Endothelial cell of umbilical vein (primary cell): ENCODE measurements at regions not wholly inside any gene's neighbourhood (a gene's known extent, or its start where the extent isn't known, plus 50 kb on each side); places are given as distances from the start of the nearest gene placed in this dataset.

Source experiments
- BruUV-seq: library from RNA; stranded (reverse); fragments of 400-500 nt; replicated peaks from 2 replicates; lab custom pipeline; 2021; lab: Mats Ljungman, UMichigan
- CTCF ChIA-PET: fragments of 300-600, 350-600 bp; sonication (Branson Sonifier 250); formaldehyde crosslinking; loops from one replicate; lab custom pipeline; 2021; ENCODE audit warnings: antibody characterized with exemption, inconsistent platforms; lab: Charles Lee
- POLR2A ChIA-PET: fragments of 300-600, 350-600 bp; sonication (Branson Sonifier 250); formaldehyde crosslinking; loops from one replicate; lab custom pipeline; 2021; ENCODE audit warnings: antibody characterized with exemption, inconsistent platforms; lab: Charles Lee
- DNase-seq: peaks from one replicate; pipeline ENCODE4 v3.0.0-alpha.2; 2011; ENCODE audit warnings: low read depth, low spot score
- FAIRE-seq: peaks from 2 replicates; lab custom pipeline; 2011; peaks lifted over from hg19 to GRCh38; lab: Jason Lieb, UNC
- H2AFZ ChIP-seq: 2 replicates; pipeline ENCODE4 v1.6.0; 2012; ENCODE audit warnings: low read depth, low read length, control low read depth, inconsistent platforms
- H3K27ac ChIP-seq: 2 replicates; pipeline ENCODE4 v1.5.1; 2011; ENCODE audit warnings: low read depth, mild to moderate bottlenecking, control low read depth, low read length, moderate library complexity; ENCODE audit not compliant: insufficient read depth
- H3K27me3 ChIP-seq, 2 experiments: 2 replicates each; pipeline versions ENCODE4 v1.6.0 to v1.6.1; 2011; ENCODE audit warnings: low read length in 2 of 2, mixed read lengths in 1 of 2; ENCODE audit not compliant: control insufficient read depth in 2 of 2, insufficient read depth in 2 of 2
- H3K36me3 ChIP-seq, 2 experiments: 2 replicates in 1 of 2; 3 replicates in 1 of 2; pipeline ENCODE4 v1.5.1; 2011; ENCODE audit warnings: low read length in 2 of 2, mild to moderate bottlenecking in 1 of 2, moderate library complexity in 1 of 2; ENCODE audit not compliant: control insufficient read depth in 2 of 2, insufficient read depth in 2 of 2; ENCODE audit errors: extremely low read depth in 1 of 2
- H3K4me1 ChIP-seq: 3 replicates; pipeline ENCODE4 v1.5.1; 2011; ENCODE audit warnings: mild to moderate bottlenecking, low read length; ENCODE audit not compliant: control insufficient read depth, insufficient read depth; ENCODE audit errors: extremely low read depth
- H3K4me2 ChIP-seq: 2 replicates; pipeline ENCODE4 v1.6.1; 2011; ENCODE audit warnings: low read length, control low read depth, mixed read lengths; ENCODE audit not compliant: insufficient read depth
- H3K4me3 ChIP-seq, 3 experiments: fragments of 200-600 bp in 1 of 3; sonication (generic), shearing (Covaris generic) in 1 of 3; replicated peaks in 1 of 3; 2 replicates each; pipeline ENCODE4 v1.5.1; 2011 to 2016; ENCODE audit warnings: control low read depth in 3 of 3, low read length in 3 of 3, mild to moderate bottlenecking in 2 of 3, inconsistent platforms in 1 of 3, low read depth in 1 of 3, moderate library complexity in 1 of 3; ENCODE audit not compliant: insufficient read depth in 1 of 3
- H3K79me2 ChIP-seq: 2 replicates; pipeline ENCODE4 v1.6.0; 2012; ENCODE audit warnings: low read length, inconsistent platforms; ENCODE audit not compliant: control insufficient read depth, insufficient read depth
- H3K9ac ChIP-seq: replicated peaks from 2 replicates; pipeline ENCODE3; 2011; ENCODE audit warnings: low read length, control low read depth; ENCODE audit not compliant: insufficient read depth; ENCODE audit errors: extremely low read depth
- H3K9me1 ChIP-seq: replicated peaks from 3 replicates; pipeline ENCODE4 v1.6.0; 2011; ENCODE audit warnings: mild to moderate bottlenecking, low read length; ENCODE audit not compliant: control insufficient read depth, insufficient read depth; ENCODE audit errors: extremely low read depth
- H3K9me3 ChIP-seq: replicated peaks from 2 replicates; pipeline ENCODE4 v1.5.1; 2012; ENCODE audit warnings: low read length, inconsistent platforms; ENCODE audit not compliant: control insufficient read depth, insufficient read depth
- H4K20me1 ChIP-seq: replicated peaks from 2 replicates; pipeline ENCODE3; 2011; ENCODE audit warnings: mild to moderate bottlenecking, low read length; ENCODE audit not compliant: control insufficient read depth, insufficient read depth; ENCODE audit errors: extremely low read depth
- EZH2 ChIP-seq: IDR thresholded peaks from 2 replicates; pipeline ENCODE4 v1.6.1; 2012; ENCODE audit warnings: borderline replicate concordance, low read depth, mild to moderate bottlenecking, moderate library complexity, low read length, inconsistent platforms; ENCODE audit not compliant: severe bottlenecking
- FOS ChIP-seq: IDR thresholded peaks from 2 replicates; pipeline ENCODE4 v1.6.1; 2011; ENCODE audit warnings: mild to moderate bottlenecking, low read length, moderate library complexity, borderline replicate concordance; ENCODE audit not compliant: insufficient read depth
- GATA2 ChIP-seq: IDR thresholded peaks from 2 replicates; pipeline ENCODE4 v1.7.0; 2011; ENCODE audit warnings: low read depth, mild to moderate bottlenecking, moderate library complexity, mixed read lengths, low read length; ENCODE audit not compliant: insufficient read length, insufficient read depth
- JUN ChIP-seq: IDR thresholded peaks from 2 replicates; pipeline ENCODE4 v1.6.1; 2011; ENCODE audit warnings: borderline replicate concordance, low read depth; ENCODE audit not compliant: insufficient read length, insufficient read depth
- MYC ChIP-seq: IDR thresholded peaks from one replicate; pipeline ENCODE4 v1.6.1; 2011; ENCODE audit warnings: mild to moderate bottlenecking, low read depth, low read length
- POLR2A ChIP-seq: IDR thresholded peaks from 2 replicates; pipeline ENCODE4 v1.6.1; 2012; ENCODE audit warnings: low read depth, mild to moderate bottlenecking, control low read depth, low read length
- POLR2AphosphoS5 ChIP-seq: IDR thresholded peaks from 2 replicates; pipeline ENCODE4 v1.6.1; 2012; ENCODE audit warnings: low read depth, mild to moderate bottlenecking, control low read depth, low read length, moderate library complexity; ENCODE audit not compliant: insufficient read depth
- dilution Hi-C: fragments of 300-500 bp; cut with MboI; formaldehyde crosslinking; loops from one replicate; pipeline ENCODE4 v1.15.0; 2019; ENCODE audit warnings: low sequenced_read_pairs; ENCODE audit not compliant: extremely low pct_ligation_motif_present
- intact Hi-C: fragments of 100-400 bp; cut with micrococcal nuclease; formaldehyde crosslinking; loops from one replicate; pipeline ENCODE4 v1.10.0; 2022
- TF ChIP-seq, protein P1 (sequence below), 2 donors: IDR thresholded peaks; 1 replicate in 1 of 2; 2 replicates in 1 of 2; pipeline ENCODE4 v1.5.1; 2011; ENCODE audit warnings: low read length in 2 of 2, mild to moderate bottlenecking in 2 of 2, moderate library complexity in 2 of 2, control low read depth in 1 of 2, inconsistent platforms in 1 of 2, low read depth in 1 of 2; ENCODE audit not compliant: insufficient read depth in 1 of 2; ENCODE audit errors: extremely low read depth in 1 of 2
- TF ChIP-seq, protein P2 (sequence below): IDR thresholded peaks from 2 replicates; pipeline ENCODE4 v1.6.1; 2011; ENCODE audit not compliant: insufficient read depth, insufficient read length

DNA sequence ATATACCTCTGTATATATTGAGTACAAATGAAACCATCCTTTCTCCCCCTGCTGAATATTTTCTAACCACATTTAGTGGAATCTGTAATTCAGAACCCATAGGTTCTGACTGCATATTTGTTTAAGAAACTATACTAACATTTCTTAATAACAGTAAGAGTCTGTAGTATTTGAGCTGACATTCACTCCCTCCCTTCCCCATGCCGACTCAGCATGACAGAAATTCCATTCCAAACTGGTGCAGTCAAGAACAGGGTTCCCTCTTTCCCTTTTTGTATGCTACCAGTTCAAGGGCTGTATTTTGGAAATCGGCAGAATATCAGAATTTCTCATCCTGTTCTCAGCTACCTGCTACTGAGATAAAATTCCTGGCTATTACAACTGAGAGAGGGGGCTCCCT, 796.6 kb upstream of the DPPA4 start:
- H3K4me3 ChIP-seq: no peak overlapping the region
- no peaks in the 10 kb centered on the region for H3K9me3 ChIP-seq
- no peak overlapping the region for H3K27ac ChIP-seq
- DNase-seq: no peak
- H3K36me3 ChIP-seq: no peaks in the 10 kb centered on the region
- POLR2A ChIA-PET: no interaction called here
- H3K9ac ChIP-seq: no peak overlapping the region
- TF ChIP-seq, protein P1, sequence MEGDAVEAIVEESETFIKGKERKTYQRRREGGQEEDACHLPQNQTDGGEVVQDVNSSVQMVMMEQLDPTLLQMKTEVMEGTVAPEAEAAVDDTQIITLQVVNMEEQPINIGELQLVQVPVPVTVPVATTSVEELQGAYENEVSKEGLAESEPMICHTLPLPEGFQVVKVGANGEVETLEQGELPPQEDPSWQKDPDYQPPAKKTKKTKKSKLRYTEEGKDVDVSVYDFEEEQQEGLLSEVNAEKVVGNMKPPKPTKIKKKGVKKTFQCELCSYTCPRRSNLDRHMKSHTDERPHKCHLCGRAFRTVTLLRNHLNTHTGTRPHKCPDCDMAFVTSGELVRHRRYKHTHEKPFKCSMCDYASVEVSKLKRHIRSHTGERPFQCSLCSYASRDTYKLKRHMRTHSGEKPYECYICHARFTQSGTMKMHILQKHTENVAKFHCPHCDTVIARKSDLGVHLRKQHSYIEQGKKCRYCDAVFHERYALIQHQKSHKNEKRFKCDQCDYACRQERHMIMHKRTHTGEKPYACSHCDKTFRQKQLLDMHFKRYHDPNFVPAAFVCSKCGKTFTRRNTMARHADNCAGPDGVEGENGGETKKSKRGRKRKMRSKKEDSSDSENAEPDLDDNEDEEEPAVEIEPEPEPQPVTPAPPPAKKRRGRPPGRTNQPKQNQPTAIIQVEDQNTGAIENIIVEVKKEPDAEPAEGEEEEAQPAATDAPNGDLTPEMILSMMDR (IDR thresholded peaks at IDR 0.05; ENCODE audit: extremely low read depth in 1 of 2, insufficient read depth in 1 of 2, low read depth in 1 of 2, low read length in 2 of 2): no peak
- TF ChIP-seq MYC (no peak), FOS (no peak), JUN (no peak), POLR2AphosphoS5 (no peak), EZH2 (no peak), GATA2 (no peak), POLR2A (no peak)
- TF ChIP-seq, protein P2, sequence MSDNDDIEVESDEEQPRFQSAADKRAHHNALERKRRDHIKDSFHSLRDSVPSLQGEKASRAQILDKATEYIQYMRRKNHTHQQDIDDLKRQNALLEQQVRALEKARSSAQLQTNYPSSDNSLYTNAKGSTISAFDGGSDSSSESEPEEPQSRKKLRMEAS: no peak
- no peak for FAIRE-seq
- BruUV-seq: no TSS peak
- no peaks in the 10 kb centered on the region for H3K79me2 ChIP-seq
- H2AFZ ChIP-seq: no peak overlapping the region
- H3K4me1 ChIP-seq: no peaks in the 10 kb centered on the region
- no peaks in the 10 kb centered on the region for H3K27me3 ChIP-seq
- CTCF ChIA-PET: no interaction called here
- intact Hi-C loops (no loop called here), dilution Hi-C loops (no loop called here)
- no peaks in the 10 kb centered on the region for H4K20me1 ChIP-seq
- H3K4me2 ChIP-seq: no peak overlapping the region
- no peaks in the 10 kb centered on the region for H3K9me1 ChIP-seq
